ENCODE measurements at regions not wholly inside any gene's neighbourhood (a gene's known extent, or its start where the extent isn't known, plus 50 kb on each side); places are given as distances from the start of the nearest gene placed in this dataset.

- no peak for DNase-seq (ENCODE audit: low read depth)
- TF ChIP-seq CTCF (conservative IDR thresholded peaks at IDR 0.05; ENCODE audit: control insufficient read depth, insufficient read depth, low read depth, low read length), result no peak
- H3K4me3 ChIP-seq (ENCODE audit: control insufficient read depth, low read depth, low read length), result no peak overlapping the region
These were observed 280.9 kb downstream of the FGFR2 start for GRCh38 chr10:121317374-121317773.

GRCh38 chr10:121322046-121322445, 276.2 kb downstream of the FGFR2 start:
- DNase-seq (ENCODE audit: low read depth), result no peak
- TF ChIP-seq CTCF (conservative IDR thresholded peaks at IDR 0.05; ENCODE audit: control insufficient read depth, insufficient read depth, low read depth, low read length), result no peak
- H3K4me3 ChIP-seq (ENCODE audit: control insufficient read depth, low read depth, low read length), result no peak overlapping the region

GRCh38 chr10:121322776-121323175, 275.5 kb downstream of the FGFR2 start:
- no peak for TF ChIP-seq CTCF (conservative IDR thresholded peaks at IDR 0.05; ENCODE audit: control insufficient read depth, insufficient read depth, low read depth, low read length)
- DNase-seq (ENCODE audit: low read depth), result no peak
- no peak overlapping the region for H3K4me3 ChIP-seq (ENCODE audit: control insufficient read depth, low read depth, low read length)

- H3K4me3 ChIP-seq (ENCODE audit: control insufficient read depth, low read depth, low read length), result no peak overlapping the region
- DNase-seq (ENCODE audit: low read depth), result no peak
- TF ChIP-seq CTCF (conservative IDR thresholded peaks at IDR 0.05; ENCODE audit: control insufficient read depth, insufficient read depth, low read depth, low read length), result no peak
These were observed 274.8 kb downstream of the FGFR2 start for GRCh38 chr10:121323443-121323842.

- TF ChIP-seq CTCF (conservative IDR thresholded peaks at IDR 0.05; ENCODE audit: control insufficient read depth, insufficient read depth, low read depth, low read length), result no peak
- H3K4me3 ChIP-seq (ENCODE audit: control insufficient read depth, low read depth, low read length), result no peak overlapping the region
- no peak for DNase-seq (ENCODE audit: low read depth)
These were observed 273.5 kb downstream of the FGFR2 start for GRCh38 chr10:121324678-121325213.

- TF ChIP-seq CTCF (conservative IDR thresholded peaks at IDR 0.05; ENCODE audit: control insufficient read depth, insufficient read depth, low read depth, low read length), result no peak
- no peak overlapping the region for H3K4me3 ChIP-seq (ENCODE audit: control insufficient read depth, low read depth, low read length)
- no peak for DNase-seq (ENCODE audit: low read depth)
These were observed 272.6 kb downstream of the FGFR2 start for GRCh38 chr10:121325490-121326231.
